Endodermal cell (in vitro differentiated cells): ENCODE measurements at regions not wholly inside any gene's neighbourhood (a gene's known extent, or its start where the extent isn't known, plus 50 kb on each side); places are given as distances from the start of the nearest gene placed in this dataset.

Experiments used
- DNase-seq: peaks from one replicate; pipeline ENCODE4 v3.0.0-alpha.2; 2017
- H3K27ac ChIP-seq: 2 replicates; pipeline ENCODE4 v1.5.1; 2013; ENCODE audit warnings: mild to moderate bottlenecking, low read depth, low read length, moderate library complexity
- H3K27me3 ChIP-seq: 2 replicates; pipeline ENCODE4 v1.6.1; 2013; ENCODE audit warnings: mild to moderate bottlenecking, low read length, moderate library complexity; ENCODE audit not compliant: insufficient read depth, control insufficient read depth, poor library complexity, severe bottlenecking
- H3K36me3 ChIP-seq: 2 replicates; pipeline ENCODE4 v1.7.0; 2013; ENCODE audit warnings: mild to moderate bottlenecking, low read length, moderate library complexity; ENCODE audit not compliant: control insufficient read depth, insufficient read depth
- H3K4me1 ChIP-seq: one replicate; pipeline ENCODE4 v1.7.0; 2013; ENCODE audit warnings: low read length; ENCODE audit not compliant: control insufficient read depth, insufficient read depth
- H3K4me3 ChIP-seq: 2 replicates; pipeline ENCODE4 v1.5.1; 2013; ENCODE audit warnings: mild to moderate bottlenecking, low read length, moderate library complexity
- H3K9ac ChIP-seq: 2 replicates; pipeline ENCODE4 v1.6.1; 2013; ENCODE audit warnings: mild to moderate bottlenecking, low read length, moderate library complexity; ENCODE audit not compliant: poor library complexity, severe bottlenecking; ENCODE audit errors: extremely low read depth
- H3K9me3 ChIP-seq: 2 replicates; pipeline ENCODE4 v1.6.1; 2013; ENCODE audit warnings: mild to moderate bottlenecking, low read length, moderate library complexity; ENCODE audit not compliant: control insufficient read depth
- H3K27ac Mint-ChIP-seq: 2 replicates; pipeline ENCODE4 v1.8.0; 2020; ENCODE audit warnings: mixed read lengths
- H3K27me3 Mint-ChIP-seq: 2 replicates; pipeline ENCODE4 v1.8.0; 2021; ENCODE audit warnings: mild to moderate bottlenecking, mixed read lengths; ENCODE audit not compliant: insufficient read depth
- H3K36me3 Mint-ChIP-seq: 2 replicates; pipeline ENCODE4 v1.8.0; 2020; ENCODE audit warnings: low read depth, mixed read lengths
- H3K4me1 Mint-ChIP-seq: 2 replicates; pipeline ENCODE4 v1.8.0; 2020; ENCODE audit warnings: mixed read lengths
- H3K4me3 Mint-ChIP-seq: 2 replicates; pipeline ENCODE4 v1.8.0; 2020; ENCODE audit warnings: mild to moderate bottlenecking, moderate library complexity, mixed read lengths
- H3K9me3 Mint-ChIP-seq: 2 replicates; pipeline ENCODE4 v1.8.0; 2020; ENCODE audit warnings: mild to moderate bottlenecking, mixed read lengths
- CTCF ChIP-seq: fragments of 200-600 bp; sonication (generic); conservative IDR thresholded peaks from 2 replicates; pipeline ENCODE4 v1.5.0; 2021; ENCODE audit warnings: antibody characterized with exemption, mild to moderate bottlenecking
- WGBS, 2 experiments: methylation state at CpG; one replicate each; pipeline versions ENCODE4 v1.1.5 to v1.1.7; 2013; ENCODE audit warnings: missing lambda C conversion rate in 2 of 2, mixed read lengths in 1 of 2; ENCODE audit not compliant: insufficient coverage in 1 of 2, insufficient read length in 1 of 2; 5-methylcytosine and 5-hydroxymethylcytosine counted together

GRCh38 chr11:95605271-95605940, 184.2 kb downstream of the FAM76B start:
- no peak overlapping the region for H3K4me3 Mint-ChIP-seq
- Histone ChIP-seq H3K4me3 (no peak overlapping the region), H3K9me3 (no peaks in the 10 kb centered on the region), H3K4me1 (peaks cover 4% of the 10 kb centered on the region), H3K27ac (no peak overlapping the region), H3K27me3 (no peaks in the 10 kb centered on the region), H3K36me3 (no peaks in the 10 kb centered on the region), H3K9ac (no peak overlapping the region)
- no peak overlapping the region for H3K27ac Mint-ChIP-seq
- TF ChIP-seq CTCF = no peak
- no peaks in the 10 kb centered on the region for H3K36me3 Mint-ChIP-seq
- no peaks in the 10 kb centered on the region for H3K27me3 Mint-ChIP-seq
- 93% methylated on average over 3 of the region's 3 CpGs; no CpG with 5 or more reads in 1 of the 2 experiments for WGBS, 2 experiments
- DNase-seq = no peak
- no peaks in the 10 kb centered on the region for H3K9me3 Mint-ChIP-seq
- H3K4me1 Mint-ChIP-seq = peaks cover 10% of the 10 kb centered on the region

- Mint-ChIP-seq H3K27ac (no peak overlapping the region), H3K36me3 (no peaks in the 10 kb centered on the region), H3K4me3 (no peak overlapping the region), H3K27me3 (no peaks in the 10 kb centered on the region), H3K9me3 (no peaks in the 10 kb centered on the region), H3K4me1 (no peaks in the 10 kb centered on the region)
- no peak for TF ChIP-seq CTCF
- no peak overlapping the region for H3K27ac ChIP-seq
- H3K9me3 ChIP-seq = no peaks in the 10 kb centered on the region
- H3K4me3 ChIP-seq = no peak overlapping the region
- H3K4me1 ChIP-seq = no peaks in the 10 kb centered on the region
- H3K36me3 ChIP-seq = no peaks in the 10 kb centered on the region
- H3K27me3 ChIP-seq = no peaks in the 10 kb centered on the region
- H3K9ac ChIP-seq = no peak overlapping the region
- DNase-seq = no peak
- WGBS, 2 experiments = 93% methylated on average over 2 of the region's 2 CpGs; no CpG with 5 or more reads in 1 of the 2 experiments
Observed at GRCh38 chr11:95599959-95600586, 189.5 kb downstream of the FAM76B start.

- no peak for TF ChIP-seq CTCF
- Histone ChIP-seq H3K9ac (no peak overlapping the region), H3K9me3 (no peaks in the 10 kb centered on the region), H3K4me1 (no peaks in the 10 kb centered on the region), H3K36me3 (no peaks in the 10 kb centered on the region), H3K4me3 (no peak overlapping the region), H3K27me3 (no peaks in the 10 kb centered on the region), H3K27ac (no peak overlapping the region)
- H3K4me1 Mint-ChIP-seq = peaks cover 8% of the 10 kb centered on the region
- 95% methylated on average over 2 of the region's 2 CpGs; no CpG with 5 or more reads in 1 of the 2 experiments for WGBS, 2 experiments
- no peak overlapping the region for H3K27ac Mint-ChIP-seq
- DNase-seq = no peak
- no peak overlapping the region for H3K4me3 Mint-ChIP-seq
- H3K27me3 Mint-ChIP-seq = no peaks in the 10 kb centered on the region
- H3K9me3 Mint-ChIP-seq = no peaks in the 10 kb centered on the region
- no peaks in the 10 kb centered on the region for H3K36me3 Mint-ChIP-seq
Observed at GRCh38 chr11:95595973-95596489, 193.6 kb downstream of the FAM76B start.
